ENCODE measurements at regions not wholly inside any gene's neighbourhood (a gene's known extent, or its start where the extent isn't known, plus 50 kb on each side); places are given as distances from the start of the nearest gene placed in this dataset.

DNA sequence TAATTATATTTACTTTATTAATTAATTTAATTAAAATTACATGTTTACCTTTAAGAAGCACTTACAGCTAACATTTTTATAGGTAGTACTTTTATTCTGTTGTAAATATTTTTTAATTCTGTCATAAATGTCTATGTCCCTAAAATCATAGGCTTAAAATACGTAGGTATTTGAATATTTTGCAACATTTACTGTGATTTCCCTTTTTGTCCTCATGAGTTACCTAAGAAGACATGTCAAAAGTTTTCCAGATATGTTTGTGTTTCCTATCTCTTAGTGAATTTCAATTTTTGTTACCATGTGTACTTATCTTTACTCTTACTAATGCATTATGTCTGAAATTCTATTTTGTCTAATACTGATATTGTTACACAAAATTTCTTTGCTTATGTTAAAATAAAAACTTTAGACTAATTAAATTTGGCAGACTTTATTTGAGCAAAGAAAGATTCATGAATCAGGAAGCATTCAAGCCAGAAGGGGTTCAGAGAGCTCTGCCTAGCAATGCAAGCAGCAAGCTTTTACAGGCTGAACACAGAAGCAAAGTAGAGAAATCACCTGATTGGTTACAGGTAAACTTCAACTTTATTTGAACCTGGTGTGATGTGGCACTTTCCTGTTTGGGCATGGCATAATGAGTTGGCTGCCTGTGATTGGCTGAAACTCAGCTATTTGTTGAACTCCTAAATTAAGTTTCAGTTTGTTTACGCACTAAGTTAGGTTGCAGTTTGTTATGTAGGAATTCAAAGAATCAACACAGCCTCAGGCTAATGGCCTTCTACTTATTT, 123.2 kb upstream of the TMEM170B start:
- ChIA-PET POLR2A (no interaction called here), CTCF (interaction anchor here (0.7 to 1.3 kb wide), 3 partner anchors 13 to 55 kb away, joined by 3 read pairs; no protein-coding TSS in a partner anchor)
- no peaks in the 10 kb centered on the region for H3K36me3 ChIP-seq (ENCODE audit: control insufficient read depth, insufficient read depth, low read length)
- no peak overlapping the region for H3K4me3 ChIP-seq (ENCODE audit: low read depth, low read length)
- TF ChIP-seq, protein P1, sequence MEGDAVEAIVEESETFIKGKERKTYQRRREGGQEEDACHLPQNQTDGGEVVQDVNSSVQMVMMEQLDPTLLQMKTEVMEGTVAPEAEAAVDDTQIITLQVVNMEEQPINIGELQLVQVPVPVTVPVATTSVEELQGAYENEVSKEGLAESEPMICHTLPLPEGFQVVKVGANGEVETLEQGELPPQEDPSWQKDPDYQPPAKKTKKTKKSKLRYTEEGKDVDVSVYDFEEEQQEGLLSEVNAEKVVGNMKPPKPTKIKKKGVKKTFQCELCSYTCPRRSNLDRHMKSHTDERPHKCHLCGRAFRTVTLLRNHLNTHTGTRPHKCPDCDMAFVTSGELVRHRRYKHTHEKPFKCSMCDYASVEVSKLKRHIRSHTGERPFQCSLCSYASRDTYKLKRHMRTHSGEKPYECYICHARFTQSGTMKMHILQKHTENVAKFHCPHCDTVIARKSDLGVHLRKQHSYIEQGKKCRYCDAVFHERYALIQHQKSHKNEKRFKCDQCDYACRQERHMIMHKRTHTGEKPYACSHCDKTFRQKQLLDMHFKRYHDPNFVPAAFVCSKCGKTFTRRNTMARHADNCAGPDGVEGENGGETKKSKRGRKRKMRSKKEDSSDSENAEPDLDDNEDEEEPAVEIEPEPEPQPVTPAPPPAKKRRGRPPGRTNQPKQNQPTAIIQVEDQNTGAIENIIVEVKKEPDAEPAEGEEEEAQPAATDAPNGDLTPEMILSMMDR (IDR thresholded peaks at IDR 0.05; ENCODE audit: insufficient read depth, low read depth, low read length), result no peak
- no peaks in the 10 kb centered on the region for H3K27me3 ChIP-seq (ENCODE audit: control insufficient read depth, insufficient read depth, low read length)
- DNase-seq (ENCODE audit: low read depth), result no peak

DNA sequence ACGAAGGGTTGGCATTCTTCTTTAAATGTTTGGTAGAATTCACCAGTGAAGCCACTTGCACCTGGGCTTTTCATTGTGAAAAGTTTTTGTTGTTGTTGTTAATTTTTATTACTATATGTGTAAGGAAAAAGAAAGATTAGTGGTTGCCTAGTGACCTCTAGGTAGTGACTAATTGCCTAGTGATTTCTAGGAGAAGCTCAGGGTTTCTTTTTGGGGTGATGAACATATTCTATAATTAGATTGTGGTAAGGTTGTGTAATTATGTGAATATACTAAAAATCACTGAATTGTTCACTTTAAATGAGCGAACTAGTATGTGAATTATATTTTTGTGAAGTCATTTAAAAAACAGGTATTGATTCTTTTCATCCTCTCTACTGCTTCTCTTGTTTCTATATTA, 123.8 kb upstream of the TMEM170B start:
- POLR2A ChIA-PET, result no interaction called here
- Histone ChIP-seq H3K36me3 (ENCODE audit: control insufficient read depth, insufficient read depth, low read length) (no peaks in the 10 kb centered on the region), H3K4me3 (ENCODE audit: low read depth, low read length) (no peak overlapping the region), H3K27me3 (ENCODE audit: control insufficient read depth, insufficient read depth, low read length) (no peaks in the 10 kb centered on the region)
- DNase-seq (ENCODE audit: low read depth), result no peak
- CTCF ChIA-PET, result interaction anchor here (0.7 to 1.3 kb wide), 3 partner anchors 13 to 54 kb away, joined by 3 read pairs; no protein-coding TSS in a partner anchor
- TF ChIP-seq, protein P1 (IDR thresholded peaks at IDR 0.05; ENCODE audit: insufficient read depth, low read depth, low read length), result no peak

DNA sequence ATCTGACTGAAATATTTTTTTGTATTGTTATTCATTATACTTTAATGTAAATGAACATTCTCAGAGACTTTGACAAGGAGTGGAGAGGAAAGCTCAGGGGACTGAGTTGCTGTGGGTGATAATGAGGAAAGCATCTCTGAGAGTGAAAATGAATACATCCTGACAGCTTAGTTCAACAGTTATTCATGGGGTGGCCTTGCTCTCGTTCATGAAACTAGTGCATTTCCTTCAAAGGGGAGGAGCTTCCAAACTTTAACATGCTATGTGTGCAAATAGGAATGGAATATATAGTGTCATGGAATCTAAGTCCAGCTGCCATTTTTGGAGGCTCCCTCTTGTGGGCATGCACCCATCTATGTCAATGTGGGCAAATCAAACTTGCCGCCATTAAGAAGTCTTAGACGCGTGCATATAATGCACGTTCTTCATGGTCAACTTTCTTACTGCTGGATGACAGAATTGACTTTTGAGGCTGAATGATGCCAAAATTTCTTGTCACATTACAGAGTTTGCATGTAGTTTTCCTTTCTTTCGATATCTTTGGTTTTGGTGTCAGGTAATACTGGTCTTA, 124.3 kb upstream of the TMEM170B start:
- no peaks in the 10 kb centered on the region for H3K36me3 ChIP-seq (ENCODE audit: control insufficient read depth, insufficient read depth, low read length)
- no peak overlapping the region for H3K4me3 ChIP-seq (ENCODE audit: low read depth, low read length)
- TF ChIP-seq, protein P1 (IDR thresholded peaks at IDR 0.05; ENCODE audit: insufficient read depth, low read depth, low read length), result no peak
- DNase-seq (ENCODE audit: low read depth), result no peak
- ChIA-PET CTCF (interaction anchor here (0.7 to 0.8 kb wide), 2 partner anchors 17 to 28 kb away, joined by 3 read pairs; no protein-coding TSS in a partner anchor), POLR2A (no interaction called here)
- H3K27me3 ChIP-seq (ENCODE audit: control insufficient read depth, insufficient read depth, low read length), result no peaks in the 10 kb centered on the region

DNA sequence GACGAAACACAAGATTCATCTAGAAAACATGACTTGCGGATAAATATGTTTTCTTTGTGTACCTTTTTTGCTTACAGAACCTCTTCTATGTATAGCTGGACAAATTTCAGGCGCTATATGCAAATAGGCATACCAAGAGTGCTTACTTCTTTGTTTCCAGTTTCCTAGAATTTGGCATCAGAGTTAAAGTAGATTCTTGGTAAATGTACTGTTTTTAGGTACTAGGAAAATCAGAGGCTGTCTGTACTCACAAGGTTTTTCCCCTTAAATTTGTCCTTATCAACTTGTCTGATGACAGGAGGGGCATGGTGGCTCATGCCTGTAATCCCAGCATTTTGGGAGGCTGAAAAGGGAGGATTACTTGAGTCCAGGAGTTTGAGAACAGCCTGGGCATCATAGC, 124.9 kb upstream of the TMEM170B start:
- ChIA-PET POLR2A (no interaction called here), CTCF (interaction anchor here (0.7 kb wide), 1 partner anchor 17 kb away, joined by 3 read pairs; no protein-coding TSS in a partner anchor)
- no peak for DNase-seq (ENCODE audit: low read depth)
- TF ChIP-seq, protein P1 (IDR thresholded peaks at IDR 0.05; ENCODE audit: insufficient read depth, low read depth, low read length), result no peak
- no peaks in the 10 kb centered on the region for H3K27me3 ChIP-seq (ENCODE audit: control insufficient read depth, insufficient read depth, low read length)
- H3K36me3 ChIP-seq (ENCODE audit: control insufficient read depth, insufficient read depth, low read length), result no peaks in the 10 kb centered on the region
- H3K4me3 ChIP-seq (ENCODE audit: low read depth, low read length), result no peak overlapping the region

GRCh38 chr6:11412011-11412424, 125.5 kb upstream of the TMEM170B start:
- no peaks in the 10 kb centered on the region for H3K36me3 ChIP-seq (ENCODE audit: control insufficient read depth, insufficient read depth, low read length)
- DNase-seq (ENCODE audit: low read depth), result no peak
- POLR2A ChIA-PET, result no interaction called here
- TF ChIP-seq, protein P1 (IDR thresholded peaks at IDR 0.05; ENCODE audit: insufficient read depth, low read depth, low read length), result no peak
- no peaks in the 10 kb centered on the region for H3K27me3 ChIP-seq (ENCODE audit: control insufficient read depth, insufficient read depth, low read length)
- CTCF ChIA-PET, result no interaction called here
- no peak overlapping the region for H3K4me3 ChIP-seq (ENCODE audit: low read depth, low read length)
